ENCODE measurements at regions not wholly inside any gene's neighbourhood (a gene's known extent, or its start where the extent isn't known, plus 50 kb on each side); places are given as distances from the start of the nearest gene placed in this dataset.

DNA sequence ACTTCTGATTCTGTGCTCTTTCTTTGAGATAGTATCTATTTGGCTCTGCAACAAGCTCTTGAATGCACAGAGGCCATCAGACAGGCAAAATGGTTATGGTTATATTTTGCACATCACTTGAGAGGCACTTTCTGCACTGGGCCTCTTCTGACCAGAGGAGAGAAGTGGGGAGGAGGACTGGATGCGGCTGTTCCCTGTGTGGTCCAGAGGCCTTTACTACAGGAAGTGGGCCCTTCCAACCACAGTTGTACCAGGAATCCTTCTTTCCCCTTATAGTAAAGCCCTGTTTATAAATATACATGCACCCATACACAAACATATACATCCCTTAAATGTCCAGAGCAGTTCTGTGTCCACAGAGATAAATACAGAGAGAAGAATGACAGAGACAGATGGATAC, 182.7 kb upstream of the HHIP start (continued):
- TF ChIP-seq, protein P1, sequence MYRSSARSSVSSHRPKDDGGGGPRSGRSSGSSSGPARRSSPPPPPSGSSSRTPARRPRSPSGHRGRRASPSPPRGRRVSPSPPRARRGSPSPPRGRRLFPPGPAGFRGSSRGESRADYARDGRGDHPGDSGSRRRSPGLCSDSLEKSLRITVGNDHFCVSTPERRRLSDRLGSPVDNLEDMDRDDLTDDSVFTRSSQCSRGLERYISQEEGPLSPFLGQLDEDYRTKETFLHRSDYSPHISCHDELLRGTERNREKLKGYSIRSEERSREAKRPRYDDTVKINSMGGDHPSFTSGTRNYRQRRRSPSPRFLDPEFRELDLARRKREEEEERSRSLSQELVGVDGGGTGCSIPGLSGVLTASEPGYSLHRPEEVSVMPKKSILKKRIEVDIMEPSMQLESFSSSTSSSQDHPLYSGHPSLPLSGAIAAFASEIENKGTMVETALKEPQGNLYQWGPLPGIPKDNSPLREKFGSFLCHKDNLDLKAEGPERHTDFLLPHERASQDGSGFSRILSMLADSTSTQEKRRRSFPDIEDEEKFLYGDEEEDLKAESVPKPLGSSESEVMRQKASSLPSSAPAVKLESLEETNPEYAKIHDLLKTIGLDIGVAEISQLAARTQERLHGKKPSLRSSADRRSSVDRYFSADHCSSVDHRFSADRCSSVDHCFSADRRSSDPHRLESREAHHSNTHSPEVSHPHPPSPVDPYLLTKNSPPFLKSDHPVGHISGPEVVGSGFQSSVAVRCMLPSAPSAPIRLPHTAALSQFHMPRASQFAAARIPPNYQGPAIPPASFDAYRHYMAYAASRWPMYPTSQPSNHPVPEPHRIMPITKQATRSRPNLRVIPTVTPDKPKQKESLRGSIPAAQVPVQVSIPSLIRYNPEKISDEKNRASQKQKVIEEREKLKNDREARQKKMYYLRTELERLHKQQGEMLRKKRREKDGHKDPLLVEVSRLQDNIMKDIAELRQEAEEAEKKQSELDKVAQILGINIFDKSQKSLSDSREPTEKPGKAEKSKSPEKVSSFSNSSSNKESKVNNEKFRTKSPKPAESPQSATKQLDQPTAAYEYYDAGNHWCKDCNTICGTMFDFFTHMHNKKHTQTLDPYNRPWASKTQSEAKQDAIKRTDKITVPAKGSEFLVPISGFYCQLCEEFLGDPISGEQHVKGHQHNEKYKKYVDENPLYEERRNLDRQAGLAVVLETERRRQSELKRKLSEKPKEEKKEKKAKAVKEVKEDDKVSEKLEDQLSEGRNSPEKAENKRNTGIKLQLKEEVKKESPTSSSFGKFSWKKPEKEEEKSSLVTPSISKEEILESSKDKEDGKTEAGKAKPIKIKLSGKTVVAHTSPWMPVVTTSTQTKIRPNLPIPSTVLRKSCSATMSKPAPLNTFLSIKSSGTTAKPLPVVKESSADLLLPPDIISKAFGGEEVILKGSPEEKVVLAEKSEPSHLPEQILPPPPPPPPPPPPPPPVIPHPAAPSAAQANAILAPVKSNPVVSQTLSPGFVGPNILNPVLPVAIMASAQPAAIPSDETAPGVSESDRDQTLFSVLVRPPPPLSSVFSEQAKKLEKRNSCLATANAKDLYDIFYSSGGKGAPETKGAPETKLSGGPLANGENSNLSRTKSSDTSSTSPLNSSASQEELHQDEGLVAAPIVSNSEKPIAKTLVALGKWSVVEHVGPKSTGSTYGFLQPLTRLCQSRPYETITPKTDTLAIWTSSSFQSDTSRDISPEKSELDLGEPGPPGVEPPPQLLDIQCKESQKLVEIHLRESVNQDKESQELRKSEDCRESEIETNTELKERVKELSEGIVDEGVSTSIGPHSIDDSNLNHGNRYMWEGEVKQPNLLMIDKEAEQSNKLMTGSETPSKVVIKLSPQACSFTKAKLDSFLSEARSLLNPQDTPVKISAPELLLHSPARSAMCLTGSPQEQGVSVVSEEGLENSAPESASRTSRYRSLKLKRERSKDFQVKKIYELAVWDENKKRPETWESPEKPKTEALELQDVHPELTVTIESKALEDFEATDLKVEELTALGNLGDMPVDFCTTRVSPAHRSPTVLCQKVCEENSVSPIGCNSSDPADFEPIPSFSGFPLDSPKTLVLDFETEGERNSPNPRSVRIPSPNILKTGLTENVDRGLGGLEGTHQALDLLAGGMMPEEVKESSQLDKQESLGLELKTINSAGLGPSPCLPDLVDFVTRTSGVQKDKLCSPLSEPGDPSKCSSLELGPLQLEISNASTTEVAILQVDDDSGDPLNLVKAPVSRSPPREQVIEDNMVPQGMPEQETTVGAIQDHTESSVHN (CRISPR knock-in tag; IDR thresholded peaks at IDR 0.05): no peak
- TF ChIP-seq ZBTB42 (CRISPR knock-in tag; IDR thresholded peaks at IDR 0.05) (no peak), RXRB (CRISPR knock-in tag; IDR thresholded peaks at IDR 0.05; ENCODE audit: borderline replicate concordance) (no peak), STAG1 (CRISPR knock-in tag; IDR thresholded peaks at IDR 0.05) (no peak), HIVEP1 (CRISPR knock-in tag; IDR thresholded peaks at IDR 0.05) (no peak), ZNF383 (CRISPR knock-in tag; IDR thresholded peaks at IDR 0.05; ENCODE audit: borderline replicate concordance) (no peak), ZNF282 (IDR thresholded peaks at IDR 0.05; ENCODE audit: partially characterized antibody) (no peak)
- TF ChIP-seq, protein P2, sequence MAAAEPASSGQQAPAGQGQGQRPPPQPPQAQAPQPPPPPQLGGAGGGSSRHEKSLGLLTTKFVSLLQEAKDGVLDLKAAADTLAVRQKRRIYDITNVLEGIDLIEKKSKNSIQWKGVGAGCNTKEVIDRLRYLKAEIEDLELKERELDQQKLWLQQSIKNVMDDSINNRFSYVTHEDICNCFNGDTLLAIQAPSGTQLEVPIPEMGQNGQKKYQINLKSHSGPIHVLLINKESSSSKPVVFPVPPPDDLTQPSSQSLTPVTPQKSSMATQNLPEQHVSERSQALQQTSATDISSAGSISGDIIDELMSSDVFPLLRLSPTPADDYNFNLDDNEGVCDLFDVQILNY (CRISPR knock-in tag; conservative IDR thresholded peaks at IDR 0.05): no peak
